ENCODE measurements at regions not wholly inside any gene's neighbourhood (a gene's known extent, or its start where the extent isn't known, plus 50 kb on each side); places are given as distances from the start of the nearest gene placed in this dataset.

DNA sequence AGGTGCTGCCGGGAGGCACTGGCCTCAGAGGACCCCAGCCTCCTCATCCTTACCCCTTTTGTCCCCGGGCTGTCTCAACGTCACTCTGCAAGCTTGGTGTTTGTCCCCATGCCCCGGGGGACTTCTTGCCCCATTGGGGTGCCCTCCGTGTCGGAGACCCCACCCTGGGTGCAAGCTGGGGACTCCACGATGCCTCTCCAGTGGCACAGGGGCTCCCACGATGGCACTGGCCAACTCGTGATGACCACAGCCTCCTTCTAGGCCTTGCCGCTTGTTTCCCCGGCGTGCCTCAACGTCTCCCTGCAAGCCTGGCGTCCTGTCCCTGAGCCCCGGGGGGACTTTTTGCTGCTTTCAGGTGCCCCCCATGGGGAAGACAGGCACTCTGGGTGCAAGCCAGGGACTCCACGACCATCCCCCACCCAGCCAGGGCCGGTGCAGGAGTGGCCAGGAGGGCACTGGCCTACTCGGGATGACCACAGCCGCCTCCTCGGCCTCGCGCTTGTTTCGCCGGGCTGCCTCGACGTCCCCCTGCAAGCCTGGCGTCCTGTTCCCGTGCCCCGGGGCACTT, 237.0 kb downstream of the TUBA3C start:
- TF ChIP-seq, protein P1, sequence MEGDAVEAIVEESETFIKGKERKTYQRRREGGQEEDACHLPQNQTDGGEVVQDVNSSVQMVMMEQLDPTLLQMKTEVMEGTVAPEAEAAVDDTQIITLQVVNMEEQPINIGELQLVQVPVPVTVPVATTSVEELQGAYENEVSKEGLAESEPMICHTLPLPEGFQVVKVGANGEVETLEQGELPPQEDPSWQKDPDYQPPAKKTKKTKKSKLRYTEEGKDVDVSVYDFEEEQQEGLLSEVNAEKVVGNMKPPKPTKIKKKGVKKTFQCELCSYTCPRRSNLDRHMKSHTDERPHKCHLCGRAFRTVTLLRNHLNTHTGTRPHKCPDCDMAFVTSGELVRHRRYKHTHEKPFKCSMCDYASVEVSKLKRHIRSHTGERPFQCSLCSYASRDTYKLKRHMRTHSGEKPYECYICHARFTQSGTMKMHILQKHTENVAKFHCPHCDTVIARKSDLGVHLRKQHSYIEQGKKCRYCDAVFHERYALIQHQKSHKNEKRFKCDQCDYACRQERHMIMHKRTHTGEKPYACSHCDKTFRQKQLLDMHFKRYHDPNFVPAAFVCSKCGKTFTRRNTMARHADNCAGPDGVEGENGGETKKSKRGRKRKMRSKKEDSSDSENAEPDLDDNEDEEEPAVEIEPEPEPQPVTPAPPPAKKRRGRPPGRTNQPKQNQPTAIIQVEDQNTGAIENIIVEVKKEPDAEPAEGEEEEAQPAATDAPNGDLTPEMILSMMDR (IDR thresholded peaks at IDR 0.05), result no peak
- TF ChIP-seq POLR2A (IDR thresholded peaks at IDR 0.05), result no peak
- no peak for TF ChIP-seq EP300 (IDR thresholded peaks at IDR 0.05)
- TF ChIP-seq POLR2AphosphoS5 (IDR thresholded peaks at IDR 0.05), result no peak
